SJCRH30 (cell line): ENCODE measurements at regions not wholly inside any gene's neighbourhood (a gene's known extent, or its start where the extent isn't known, plus 50 kb on each side); places are given as distances from the start of the nearest gene placed in this dataset.
A peak's percentile ranks its signal among the peaks of the same experiment; 100 is the strongest.
"Not testable (repeated sequence)": the region's sequence is repeated elsewhere in the genome, so short reads cannot be mapped to it uniquely, and the experiment has no call there.

Source experiments
- DNase-seq, 2 experiments: peaks; one replicate each; pipeline ENCODE4 v3.0.0-alpha.2; 2015 to 2020
- H3K27ac ChIP-seq: fragments of 250-450 bp; sonication (Bioruptor Pico); 2 replicates; pipeline ENCODE4 v1.5.1; 2020; ENCODE audit warnings: mild to moderate bottlenecking, moderate library complexity
- H3K27me3 ChIP-seq: fragments of 250-450 bp; sonication (Bioruptor Pico); 2 replicates; pipeline ENCODE4 v1.5.1; 2020; ENCODE audit warnings: mild to moderate bottlenecking, moderate library complexity
- H3K36me3 ChIP-seq: fragments of 250-450 bp; sonication (Bioruptor Pico); 2 replicates; pipeline ENCODE4 v1.5.1; 2020; ENCODE audit warnings: mild to moderate bottlenecking, moderate library complexity
- H3K4me1 ChIP-seq: fragments of 250-450 bp; sonication (Bioruptor Pico); 2 replicates; pipeline ENCODE4 v1.5.1; 2020; ENCODE audit warnings: mild to moderate bottlenecking, moderate library complexity
- H3K4me3 ChIP-seq: fragments of 250-450 bp; sonication (Bioruptor Pico); 2 replicates; pipeline ENCODE4 v1.5.1; 2020; ENCODE audit warnings: mild to moderate bottlenecking, moderate library complexity
- H3K9me3 ChIP-seq: fragments of 250-450 bp; sonication (Bioruptor Pico); replicated peaks from 2 replicates; pipeline ENCODE4 v1.5.1; 2020; ENCODE audit warnings: mild to moderate bottlenecking, moderate library complexity

DNA sequence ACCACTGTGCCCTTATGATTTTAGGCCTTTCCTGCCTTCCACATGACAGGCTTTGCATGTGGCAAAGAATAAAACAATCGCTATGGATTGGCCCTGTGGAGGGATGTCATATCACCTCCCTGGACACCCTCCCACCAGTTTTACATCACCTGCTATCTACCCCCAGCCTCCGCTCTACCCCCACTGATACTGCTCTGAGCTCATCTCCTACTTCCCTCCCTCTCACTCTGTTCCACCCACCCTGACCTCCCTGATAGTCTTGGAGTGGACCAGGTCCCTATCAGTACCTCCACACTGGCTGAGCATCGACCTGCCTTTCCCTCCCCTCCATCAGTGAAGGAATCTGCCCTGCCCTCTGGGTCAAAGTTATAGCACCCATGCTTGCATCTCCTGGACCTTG is 91.8 kb upstream of the FOXN3 start:
- no peak for DNase-seq
- H3K27ac ChIP-seq, result no peak overlapping the region
- H3K27me3 ChIP-seq, result no peaks in the 10 kb centered on the region
- no peak overlapping the region for H3K4me3 ChIP-seq
- no peaks in the 10 kb centered on the region; the same call in 1 of the 2 replicates for H3K36me3 ChIP-seq
- H3K9me3 ChIP-seq, result no peaks in the 10 kb centered on the region
- peaks cover 27% of the 10 kb centered on the region for H3K4me1 ChIP-seq

DNA sequence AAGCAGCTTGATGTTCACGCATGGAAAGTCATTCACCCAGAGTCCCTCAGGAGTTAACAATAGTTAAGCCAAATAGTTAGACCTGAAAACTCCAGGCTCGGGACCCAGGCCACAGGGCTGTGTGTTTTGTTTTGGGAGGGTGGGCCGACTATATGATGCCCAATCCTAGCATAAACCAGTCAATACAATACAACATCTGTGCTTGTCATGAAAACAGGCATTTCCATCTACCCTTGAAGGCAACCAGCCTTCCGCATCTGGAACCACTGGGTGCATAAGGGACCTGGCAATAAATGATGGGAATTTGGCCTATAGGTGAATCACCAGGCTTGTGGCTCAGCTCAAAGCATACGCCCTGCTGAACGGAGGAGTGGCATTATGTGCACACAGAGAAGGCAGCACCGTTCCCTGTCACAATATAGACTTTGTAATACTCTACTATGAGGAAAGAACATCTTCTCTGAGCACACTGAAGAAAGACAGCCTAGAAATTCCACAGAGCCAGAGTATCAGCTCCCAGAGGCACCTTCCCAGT is 91.0 kb upstream of the FOXN3 start:
- peak overlapping the region; percentile 95 for H3K27ac ChIP-seq
- no peaks in the 10 kb centered on the region for H3K9me3 ChIP-seq
- no peak for DNase-seq
- no peaks in the 10 kb centered on the region; the same call in 1 of the 2 replicates for H3K36me3 ChIP-seq
- peaks cover 27% of the 10 kb centered on the region for H3K4me1 ChIP-seq
- no peaks in the 10 kb centered on the region for H3K27me3 ChIP-seq
- H3K4me3 ChIP-seq, result no peak overlapping the region

DNA sequence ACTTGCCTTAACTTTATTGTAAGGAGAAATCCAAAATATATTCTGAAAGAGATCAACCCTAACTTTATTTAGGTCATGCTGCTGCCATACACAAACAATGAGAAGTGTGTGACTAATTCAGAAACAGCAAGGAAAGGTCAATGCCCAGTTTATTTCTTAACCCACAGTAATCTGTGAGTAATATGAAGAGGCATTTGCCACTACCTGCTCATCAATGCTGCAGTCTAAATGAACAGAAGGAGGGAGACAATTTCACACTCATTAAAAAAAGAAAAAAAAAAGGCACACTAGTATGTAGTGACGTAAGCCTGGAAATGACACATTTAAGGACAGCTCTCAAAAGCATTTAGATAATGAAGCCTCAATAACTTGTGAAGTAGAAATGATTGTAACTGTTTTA is 90.5 kb upstream of the FOXN3 start:
- no peaks in the 10 kb centered on the region for H3K27me3 ChIP-seq
- no peaks in the 10 kb centered on the region for H3K9me3 ChIP-seq
- H3K4me3 ChIP-seq, result no peak overlapping the region
- H3K4me1 ChIP-seq, result peaks cover 27% of the 10 kb centered on the region
- peak in 1 of 2 experiments; percentile 49 for DNase-seq
- H3K27ac ChIP-seq, result peak overlapping the region; percentile 95
- H3K36me3 ChIP-seq, result no peaks in the 10 kb centered on the region; the same call in 1 of the 2 replicates

DNA sequence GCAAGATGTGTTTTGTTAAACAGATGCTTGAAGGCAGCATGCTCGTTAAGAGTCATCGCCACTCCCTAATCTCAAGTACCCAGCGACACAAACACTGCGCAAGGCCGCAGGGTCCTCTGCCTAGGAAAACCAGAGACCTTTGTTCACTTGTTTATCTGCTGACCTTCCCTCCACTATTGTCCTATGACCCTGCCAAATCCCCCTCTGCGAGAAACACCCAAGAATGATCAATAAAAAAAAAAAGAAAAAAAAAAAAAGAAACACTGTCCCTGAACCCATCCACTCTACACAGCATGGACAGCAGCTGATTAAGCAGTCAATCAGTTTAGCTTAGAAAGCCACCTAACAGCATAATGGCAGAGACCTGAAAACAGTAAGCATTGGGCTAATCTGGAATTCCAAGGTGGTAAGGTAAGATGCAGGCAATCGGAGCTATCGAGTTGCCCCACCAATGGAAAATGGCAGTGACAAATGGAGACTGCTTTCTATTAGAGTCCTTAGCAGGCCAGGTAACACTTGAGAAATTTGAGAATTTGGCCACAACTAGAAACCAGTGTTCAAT is 89.9 kb upstream of the FOXN3 start:
- DNase-seq, result peak in 1 of 2 experiments; percentile 39
- H3K4me3 ChIP-seq, H3K27me3 ChIP-seq, H3K9me3 ChIP-seq, H3K36me3 ChIP-seq: not testable (repeated sequence)
- Histone ChIP-seq H3K4me1 (peaks cover 27% of the 10 kb centered on the region), H3K27ac (peak overlapping the region; percentile 95)

DNA sequence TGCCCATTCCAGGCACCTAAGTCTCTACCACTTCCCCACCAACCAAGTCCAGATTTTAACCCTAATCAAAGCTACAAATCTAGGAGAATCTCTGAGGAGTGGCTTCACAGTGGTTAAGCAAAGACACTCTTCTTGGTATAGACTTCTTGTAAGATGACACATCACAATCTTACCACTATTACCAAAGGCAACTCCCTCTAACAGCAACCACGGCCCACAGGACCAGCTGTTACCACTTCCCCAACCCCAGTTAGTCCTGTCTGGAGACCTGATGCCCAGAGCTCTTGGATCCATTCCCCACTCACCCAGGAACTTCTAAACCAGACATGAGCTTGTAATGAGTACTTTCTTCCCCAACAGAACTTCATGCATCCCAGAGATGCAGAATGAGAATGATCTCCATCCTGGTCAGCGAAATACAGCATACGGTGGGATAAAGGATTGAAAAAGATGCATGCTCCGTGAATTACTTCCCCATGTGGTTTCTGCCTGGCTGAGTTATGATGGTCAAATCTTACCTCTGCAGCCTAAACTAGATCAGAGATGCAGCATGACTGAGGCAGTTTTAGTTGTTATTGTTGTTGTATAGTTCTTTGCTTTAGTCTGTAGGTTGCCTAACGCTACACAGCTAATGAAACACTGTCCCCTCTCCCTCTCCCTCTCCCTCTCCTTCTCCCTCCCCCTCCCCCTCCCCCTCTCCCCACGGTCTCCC is 87.7 kb upstream of the FOXN3 start:
- H3K9me3 ChIP-seq, result no peaks in the 10 kb centered on the region
- H3K27me3 ChIP-seq, result no peaks in the 10 kb centered on the region
- peak overlapping the region; percentile 19; the same call in 1 of the 2 replicates for H3K27ac ChIP-seq
- H3K36me3 ChIP-seq, result no peaks in the 10 kb centered on the region
- no peak overlapping the region for H3K4me3 ChIP-seq
- DNase-seq, result peak; percentile 45 to 60
- peaks cover 27% of the 10 kb centered on the region for H3K4me1 ChIP-seq

DNA sequence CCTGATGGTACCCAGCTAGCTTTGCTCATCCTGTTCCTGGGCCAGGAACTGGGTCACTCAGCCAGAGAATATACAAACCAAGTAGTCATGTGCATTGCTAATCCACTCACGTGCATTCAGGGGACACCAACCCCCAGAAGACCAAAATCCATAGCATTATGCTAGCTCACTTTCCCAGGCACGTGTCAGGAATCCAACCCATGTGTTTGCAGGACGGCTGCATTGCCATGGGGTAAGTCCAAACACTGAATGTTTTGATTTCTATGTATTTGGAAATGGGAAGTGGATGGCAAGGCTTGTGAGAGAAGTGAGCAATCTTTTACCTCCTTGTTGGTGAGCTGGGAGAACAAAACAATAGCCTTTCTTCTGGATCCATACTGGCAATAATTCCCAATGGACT is 87.1 kb upstream of the FOXN3 start:
- DNase-seq, result no peak

DNA sequence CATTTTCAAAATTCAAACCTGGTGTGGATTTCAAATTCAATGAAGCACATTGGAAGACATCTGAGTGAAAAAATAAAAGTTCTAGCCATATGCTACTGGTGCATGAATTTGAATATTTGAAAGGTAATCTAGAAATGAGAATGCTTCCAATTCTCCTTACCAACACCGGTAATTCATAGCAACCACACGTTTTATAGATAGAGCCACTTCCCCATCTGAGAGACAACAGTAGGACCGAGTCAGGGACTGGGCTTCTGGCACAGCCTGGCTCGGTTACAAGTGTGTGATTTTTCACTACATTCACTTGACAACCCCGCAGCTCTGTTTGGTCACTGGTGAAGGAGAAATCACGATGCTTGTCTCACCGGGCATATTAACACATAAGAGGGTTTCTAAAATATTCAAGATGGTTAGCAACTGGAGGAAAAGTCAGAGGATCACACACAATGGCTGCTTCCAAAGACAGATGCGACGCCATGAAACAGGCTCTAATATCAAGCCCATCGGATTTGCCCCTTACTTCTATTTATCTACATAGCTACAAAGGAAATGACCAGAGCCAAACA is 86.5 kb upstream of the FOXN3 start:
- no peak overlapping the region for H3K4me3 ChIP-seq
- DNase-seq, result no peak
- H3K4me1 ChIP-seq, result peaks cover 26% of the 10 kb centered on the region
- no peaks in the 10 kb centered on the region for H3K27me3 ChIP-seq
- H3K9me3 ChIP-seq, result no peaks in the 10 kb centered on the region
- no peaks in the 10 kb centered on the region for H3K36me3 ChIP-seq
- no peak overlapping the region for H3K27ac ChIP-seq

More for the DNA sequence above, 87.1 kb upstream of the FOXN3 start:
- H3K27ac ChIP-seq, result peak overlapping the region; percentile 19; the same call in 1 of the 2 replicates
- H3K4me3 ChIP-seq, result no peak overlapping the region
- H3K9me3 ChIP-seq, result no peaks in the 10 kb centered on the region
- H3K36me3 ChIP-seq, result no peaks in the 10 kb centered on the region
- no peaks in the 10 kb centered on the region for H3K27me3 ChIP-seq
- H3K4me1 ChIP-seq, result peaks cover 27% of the 10 kb centered on the region

DNA sequence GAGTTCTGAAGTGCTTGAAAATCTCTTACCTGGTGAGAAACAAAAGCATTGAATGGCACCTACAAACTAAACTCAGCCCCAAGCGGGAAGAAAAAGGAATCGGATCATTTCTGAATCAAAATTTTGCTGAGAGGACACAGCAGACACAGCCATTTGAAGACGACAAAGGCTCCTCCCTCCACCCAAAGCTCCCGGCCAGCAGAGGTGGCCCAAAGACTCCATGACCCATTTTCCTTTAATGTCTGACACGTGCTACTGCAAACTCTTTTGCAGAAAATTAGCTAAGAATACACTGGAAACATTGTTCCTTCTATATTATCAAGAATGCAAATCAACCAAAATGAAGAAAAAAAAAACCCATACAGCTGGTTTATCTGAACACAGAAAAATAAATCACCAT is 85.9 kb upstream of the FOXN3 start:
- no peaks in the 10 kb centered on the region for H3K36me3 ChIP-seq
- no peaks in the 10 kb centered on the region for H3K9me3 ChIP-seq
- H3K27ac ChIP-seq, result no peak overlapping the region
- H3K4me3 ChIP-seq, result no peak overlapping the region
- DNase-seq, result no peak
- no peaks in the 10 kb centered on the region for H3K27me3 ChIP-seq
- H3K4me1 ChIP-seq, result peaks cover 20% of the 10 kb centered on the region

DNA sequence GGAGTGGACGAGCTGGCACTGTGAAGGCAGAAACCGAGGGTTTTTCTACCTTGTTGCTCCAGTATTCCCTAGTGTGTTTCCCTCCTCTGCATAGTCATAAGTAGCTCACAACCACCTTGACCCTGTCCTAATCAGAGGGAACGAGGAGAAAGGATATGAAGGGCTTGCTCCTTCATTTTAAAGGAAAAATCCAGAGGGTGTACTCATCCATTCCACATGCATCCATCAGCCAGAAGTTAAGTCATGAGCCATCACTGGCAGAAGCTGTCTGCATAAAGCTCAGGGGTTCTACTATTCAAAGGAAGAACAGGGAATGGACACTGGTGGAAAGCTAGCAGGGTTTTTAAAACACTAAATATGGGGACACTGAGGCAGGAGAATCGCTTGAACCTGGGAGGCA is 84.3 kb upstream of the FOXN3 start:
- no peak overlapping the region for H3K4me3 ChIP-seq
- H3K36me3 ChIP-seq, result no peaks in the 10 kb centered on the region

DNA sequence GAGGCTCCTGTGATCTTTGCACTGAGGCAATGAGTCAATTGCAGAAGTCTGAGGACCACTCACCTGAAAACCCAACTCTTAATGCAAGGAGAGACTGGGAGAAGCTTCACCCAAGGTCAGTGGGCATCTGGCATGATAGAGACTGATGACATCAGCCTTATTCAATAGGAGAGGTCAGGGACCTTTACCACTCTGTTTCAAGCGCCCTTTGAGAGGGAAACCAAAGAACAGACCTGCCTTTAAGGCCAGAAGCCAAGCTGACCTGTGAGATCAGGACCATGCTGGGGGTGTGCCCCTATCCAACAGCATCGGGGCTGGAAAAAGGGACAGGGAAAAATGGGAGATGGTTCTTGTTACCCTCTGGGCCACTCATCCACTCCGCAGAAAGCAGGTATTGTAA is 83.3 kb upstream of the FOXN3 start:
- no peak overlapping the region for H3K4me3 ChIP-seq
- DNase-seq, result no peak
- no peaks in the 10 kb centered on the region for H3K9me3 ChIP-seq

More for the DNA sequence above, 84.3 kb upstream of the FOXN3 start:
- no peaks in the 10 kb centered on the region for H3K27me3 ChIP-seq
- H3K4me1 ChIP-seq, result peaks cover 9% of the 10 kb centered on the region
- no peak overlapping the region for H3K27ac ChIP-seq
- no peak for DNase-seq
- H3K9me3 ChIP-seq, result no peaks in the 10 kb centered on the region

DNA sequence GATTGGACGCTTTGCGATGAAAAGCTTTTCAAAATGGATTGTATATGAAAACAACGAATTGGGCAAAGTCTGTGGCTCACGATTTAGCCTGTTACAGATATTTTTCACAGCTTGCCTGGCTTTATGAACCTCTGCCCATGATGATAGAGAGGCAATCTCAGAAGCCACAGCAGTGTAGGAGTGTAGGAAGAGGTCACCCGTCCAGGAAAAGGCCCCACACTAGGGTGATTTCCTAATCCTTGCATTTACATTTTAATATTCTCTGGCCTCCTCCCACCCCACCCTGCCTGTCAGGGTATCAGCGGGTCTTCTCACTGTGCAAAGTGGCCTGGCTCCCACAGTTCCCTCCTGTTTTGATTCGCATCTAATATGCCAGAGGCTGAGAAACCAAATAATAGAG is 81.8 kb upstream of the FOXN3 start:
- H3K36me3 ChIP-seq, result no peaks in the 10 kb centered on the region
- DNase-seq, result no peak
- no peak overlapping the region for H3K27ac ChIP-seq
- H3K27me3 ChIP-seq, result no peaks in the 10 kb centered on the region
- no peak overlapping the region for H3K4me3 ChIP-seq
- H3K4me1 ChIP-seq, result no peaks in the 10 kb centered on the region
- no peaks in the 10 kb centered on the region for H3K9me3 ChIP-seq

More for the DNA sequence above, 83.3 kb upstream of the FOXN3 start:
- Histone ChIP-seq H3K4me1 (peaks cover 9% of the 10 kb centered on the region), H3K27me3 (no peaks in the 10 kb centered on the region), H3K27ac (no peak overlapping the region), H3K36me3 (no peaks in the 10 kb centered on the region)

DNA sequence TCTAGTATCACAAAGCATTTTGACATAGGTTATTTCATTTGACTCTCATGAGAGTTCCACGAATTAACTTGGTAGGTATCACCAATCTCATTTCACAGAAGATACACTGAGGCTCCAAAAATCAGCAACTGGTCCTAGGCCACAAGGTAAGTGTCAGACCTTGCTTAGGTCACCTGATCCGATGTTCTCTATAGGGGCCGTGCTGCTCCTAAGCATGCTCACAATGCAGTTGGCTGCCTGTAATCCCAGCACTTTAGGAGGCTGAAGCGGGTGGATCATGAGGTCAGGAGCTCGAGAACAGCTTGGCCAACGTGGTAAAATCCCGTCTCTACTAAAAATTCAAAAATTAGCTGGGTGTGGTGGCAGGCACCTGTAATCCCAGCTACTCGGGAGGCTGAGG is 78.7 kb upstream of the FOXN3 start:
- no peak overlapping the region for H3K27ac ChIP-seq

DNA sequence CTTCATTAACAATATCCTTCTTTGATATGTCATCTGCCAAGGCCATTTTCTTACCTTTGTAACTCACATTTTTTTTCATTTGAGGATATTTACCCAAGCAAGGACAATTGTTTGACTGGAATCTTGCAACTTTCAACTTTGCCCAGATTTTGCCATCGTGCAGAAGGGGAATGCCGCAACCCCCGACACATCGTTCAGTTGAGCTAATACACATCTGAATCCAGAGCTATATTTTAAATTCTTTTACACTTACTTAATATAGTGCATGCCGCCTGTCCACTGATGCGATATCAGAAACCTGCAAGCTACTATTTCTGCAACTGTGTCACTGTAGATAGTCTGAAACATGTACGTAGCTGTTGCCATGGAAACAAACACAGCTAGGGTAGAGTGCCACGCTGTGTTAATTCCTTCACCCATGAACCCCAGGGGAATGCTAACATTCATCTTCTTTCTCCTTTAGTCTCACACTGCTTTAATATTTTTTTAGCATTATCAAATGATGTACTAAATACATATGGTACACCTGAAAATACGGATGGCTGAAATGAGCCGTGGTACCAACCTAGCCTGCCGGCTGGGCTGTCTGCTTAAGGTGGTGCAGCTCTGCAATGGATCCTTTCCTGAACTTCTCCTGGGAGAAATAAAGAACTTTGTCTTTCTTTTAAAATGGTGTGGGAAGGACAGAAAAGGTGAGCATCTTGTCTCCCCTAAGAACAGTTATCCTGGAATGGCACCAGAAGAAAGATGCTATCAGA is 77.0 kb upstream of the FOXN3 start:
- H3K36me3 ChIP-seq, result no peaks in the 10 kb centered on the region
- no peaks in the 10 kb centered on the region for H3K27me3 ChIP-seq
- H3K27ac ChIP-seq, result no peak overlapping the region
- no peaks in the 10 kb centered on the region for H3K4me1 ChIP-seq
- DNase-seq, result no peak
- H3K9me3 ChIP-seq, result no peaks in the 10 kb centered on the region
- no peak overlapping the region for H3K4me3 ChIP-seq

More for the DNA sequence above, 78.7 kb upstream of the FOXN3 start:
- Histone ChIP-seq H3K4me1 (no peaks in the 10 kb centered on the region), H3K4me3 (no peak overlapping the region), H3K9me3 (no peaks in the 10 kb centered on the region), H3K27me3 (no peaks in the 10 kb centered on the region), H3K36me3 (no peaks in the 10 kb centered on the region)
- DNase-seq, result no peak

DNA sequence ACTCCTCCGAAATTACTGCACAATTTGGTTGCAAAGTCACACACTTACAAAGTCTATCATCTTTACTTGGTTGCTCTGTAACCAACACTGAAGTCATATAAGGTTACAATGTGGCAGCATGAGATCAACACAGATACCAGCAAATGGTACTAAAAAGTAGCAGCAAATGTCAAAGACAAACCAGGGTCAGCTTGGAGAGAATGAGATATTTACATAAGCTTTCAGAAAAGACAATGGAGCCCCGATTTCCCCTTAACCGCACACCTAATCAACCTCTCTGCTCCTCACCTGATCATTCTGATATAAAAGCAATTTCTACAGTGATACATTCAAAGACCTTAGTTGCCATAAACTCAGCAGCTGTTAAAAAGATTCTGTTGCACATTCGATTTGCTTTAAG is 76.4 kb upstream of the FOXN3 start:
- no peaks in the 10 kb centered on the region for H3K36me3 ChIP-seq
- DNase-seq, result no peak
- no peaks in the 10 kb centered on the region for H3K27me3 ChIP-seq
- H3K9me3 ChIP-seq, result no peaks in the 10 kb centered on the region
- no peaks in the 10 kb centered on the region for H3K4me1 ChIP-seq
- H3K27ac ChIP-seq, result no peak overlapping the region
- no peak overlapping the region for H3K4me3 ChIP-seq
